Sigmoid colon (tissue), 4 donors: ENCODE measurements at regions not wholly inside any gene's neighbourhood (a gene's known extent, or its start where the extent isn't known, plus 50 kb on each side); places are given as distances from the start of the nearest gene placed in this dataset.

Experiments used
- EP300 ChIP-seq, 4 donors: sonication (generic); formaldehyde crosslinking; IDR thresholded peaks; one replicate each; pipeline ENCODE4 v1.6.1; 2017; ENCODE audit warnings: antibody characterized with exemption in 4 of 4
- POLR2A ChIP-seq, 2 donors: fragments of 450-650 bp; IDR thresholded peaks; one replicate each; pipeline ENCODE4 v1.6.1; 2016; ENCODE audit warnings: antibody characterized with exemption in 2 of 2, mild to moderate bottlenecking in 2 of 2, moderate library complexity in 2 of 2
- TF ChIP-seq, protein P1 (sequence below), 4 experiments: fragments of 450-650 bp in 3 of 4; fragments of 200-600 bp in 1 of 4; IDR thresholded peaks; one replicate each; pipeline ENCODE4 v1.5.1; 2016 to 2019; ENCODE audit warnings: antibody characterized with exemption in 4 of 4, mild to moderate bottlenecking in 3 of 4, moderate library complexity in 2 of 4

DNA sequence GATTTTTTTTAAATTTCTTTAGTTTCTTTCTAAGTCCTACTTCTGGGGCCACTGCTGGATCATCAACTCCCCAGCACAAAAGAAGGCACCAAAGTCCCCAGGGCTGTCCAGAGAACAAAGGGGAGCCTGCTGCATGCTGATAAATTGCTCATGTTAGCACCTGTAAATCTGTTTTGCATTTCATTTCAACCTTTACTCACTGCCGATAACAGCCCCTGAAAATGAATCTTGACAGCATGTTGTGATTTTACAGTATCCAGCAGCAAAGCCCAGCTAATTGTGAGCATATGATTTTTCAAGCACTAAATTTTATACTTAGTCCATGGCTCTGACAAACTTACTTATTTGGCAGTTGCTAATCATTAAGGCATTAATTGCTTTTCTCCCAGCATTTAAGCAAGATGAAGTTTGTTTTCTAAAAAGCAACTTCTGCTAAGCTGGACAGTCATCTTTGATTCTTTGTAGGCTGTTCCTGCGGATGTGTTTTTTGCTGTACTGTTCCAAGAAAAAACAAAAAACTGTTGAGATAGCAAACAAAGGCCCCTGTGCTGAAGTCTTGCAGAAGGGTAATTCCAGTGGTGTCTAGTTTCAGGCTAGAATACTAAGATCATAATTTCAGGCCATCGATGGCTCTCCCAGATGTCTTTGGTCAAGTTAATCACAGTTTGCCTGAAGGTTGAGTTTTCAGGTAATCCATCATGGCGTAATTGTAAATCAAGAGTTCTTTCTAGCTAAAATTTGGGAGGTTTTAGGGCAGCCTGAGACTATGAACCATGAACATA lies 73.1 kb upstream of the GAS1 start:
- TF ChIP-seq, protein P1, sequence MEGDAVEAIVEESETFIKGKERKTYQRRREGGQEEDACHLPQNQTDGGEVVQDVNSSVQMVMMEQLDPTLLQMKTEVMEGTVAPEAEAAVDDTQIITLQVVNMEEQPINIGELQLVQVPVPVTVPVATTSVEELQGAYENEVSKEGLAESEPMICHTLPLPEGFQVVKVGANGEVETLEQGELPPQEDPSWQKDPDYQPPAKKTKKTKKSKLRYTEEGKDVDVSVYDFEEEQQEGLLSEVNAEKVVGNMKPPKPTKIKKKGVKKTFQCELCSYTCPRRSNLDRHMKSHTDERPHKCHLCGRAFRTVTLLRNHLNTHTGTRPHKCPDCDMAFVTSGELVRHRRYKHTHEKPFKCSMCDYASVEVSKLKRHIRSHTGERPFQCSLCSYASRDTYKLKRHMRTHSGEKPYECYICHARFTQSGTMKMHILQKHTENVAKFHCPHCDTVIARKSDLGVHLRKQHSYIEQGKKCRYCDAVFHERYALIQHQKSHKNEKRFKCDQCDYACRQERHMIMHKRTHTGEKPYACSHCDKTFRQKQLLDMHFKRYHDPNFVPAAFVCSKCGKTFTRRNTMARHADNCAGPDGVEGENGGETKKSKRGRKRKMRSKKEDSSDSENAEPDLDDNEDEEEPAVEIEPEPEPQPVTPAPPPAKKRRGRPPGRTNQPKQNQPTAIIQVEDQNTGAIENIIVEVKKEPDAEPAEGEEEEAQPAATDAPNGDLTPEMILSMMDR (IDR thresholded peaks at IDR 0.05) = no peak
- TF ChIP-seq POLR2A (IDR thresholded peaks at IDR 0.05) = no peak
- TF ChIP-seq EP300 (IDR thresholded peaks at IDR 0.05) = no peak
